ENCODE measurements at regions not wholly inside any gene's neighbourhood (a gene's known extent, or its start where the extent isn't known, plus 50 kb on each side); places are given as distances from the start of the nearest gene placed in this dataset.

DNA sequence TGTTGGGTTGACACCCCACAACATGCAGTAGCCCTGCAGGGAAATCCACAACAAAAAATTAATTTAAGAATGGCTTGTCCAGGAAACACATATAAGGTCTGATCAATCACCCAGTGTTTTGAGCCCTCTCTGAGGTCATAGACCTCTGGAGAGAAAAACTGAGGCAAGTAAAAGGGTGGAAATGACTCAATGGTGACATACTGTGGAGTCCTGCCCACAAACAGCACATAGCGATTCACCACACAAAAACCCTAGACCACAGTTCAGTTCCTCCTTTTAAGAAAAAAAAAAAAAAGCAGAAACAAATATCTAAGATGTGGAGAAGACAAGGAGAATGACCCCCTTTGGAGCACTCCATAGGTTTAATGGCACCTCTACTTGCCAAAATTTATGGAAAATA is 2691.0 kb downstream of the PCDH7 start:
- no peak overlapping the region for H3K4me3 ChIP-seq (ENCODE audit: low read depth, low read length)
- TF ChIP-seq, protein P1, sequence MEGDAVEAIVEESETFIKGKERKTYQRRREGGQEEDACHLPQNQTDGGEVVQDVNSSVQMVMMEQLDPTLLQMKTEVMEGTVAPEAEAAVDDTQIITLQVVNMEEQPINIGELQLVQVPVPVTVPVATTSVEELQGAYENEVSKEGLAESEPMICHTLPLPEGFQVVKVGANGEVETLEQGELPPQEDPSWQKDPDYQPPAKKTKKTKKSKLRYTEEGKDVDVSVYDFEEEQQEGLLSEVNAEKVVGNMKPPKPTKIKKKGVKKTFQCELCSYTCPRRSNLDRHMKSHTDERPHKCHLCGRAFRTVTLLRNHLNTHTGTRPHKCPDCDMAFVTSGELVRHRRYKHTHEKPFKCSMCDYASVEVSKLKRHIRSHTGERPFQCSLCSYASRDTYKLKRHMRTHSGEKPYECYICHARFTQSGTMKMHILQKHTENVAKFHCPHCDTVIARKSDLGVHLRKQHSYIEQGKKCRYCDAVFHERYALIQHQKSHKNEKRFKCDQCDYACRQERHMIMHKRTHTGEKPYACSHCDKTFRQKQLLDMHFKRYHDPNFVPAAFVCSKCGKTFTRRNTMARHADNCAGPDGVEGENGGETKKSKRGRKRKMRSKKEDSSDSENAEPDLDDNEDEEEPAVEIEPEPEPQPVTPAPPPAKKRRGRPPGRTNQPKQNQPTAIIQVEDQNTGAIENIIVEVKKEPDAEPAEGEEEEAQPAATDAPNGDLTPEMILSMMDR (IDR thresholded peaks at IDR 0.05; ENCODE audit: control insufficient read depth, extremely low read depth, insufficient read depth): no peak
- DNase-seq (ENCODE audit: low read depth): no peak

DNA sequence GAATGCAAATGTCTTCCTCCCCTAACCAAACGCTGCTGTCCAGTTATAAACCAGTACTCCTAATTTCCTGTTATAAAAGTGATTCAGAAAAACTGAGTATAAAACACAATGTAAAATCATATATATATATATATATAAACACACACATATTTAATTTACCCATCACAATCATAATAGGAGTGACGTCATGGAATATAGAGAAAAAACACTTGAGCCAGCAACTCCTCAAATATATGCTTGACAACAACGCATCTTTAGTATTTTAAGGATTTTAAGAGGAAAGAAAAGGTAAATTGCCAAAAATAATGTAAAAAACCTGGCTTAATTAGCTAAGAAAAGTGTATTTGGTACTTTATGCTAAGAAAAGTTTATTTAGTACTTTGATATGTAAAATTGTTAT is 2701.7 kb downstream of the PCDH7 start:
- DNase-seq (ENCODE audit: low read depth): no peak
- H3K4me3 ChIP-seq (ENCODE audit: low read depth, low read length): no peak overlapping the region
- TF ChIP-seq, protein P1 (IDR thresholded peaks at IDR 0.05; ENCODE audit: control insufficient read depth, extremely low read depth, insufficient read depth): no peak

DNA sequence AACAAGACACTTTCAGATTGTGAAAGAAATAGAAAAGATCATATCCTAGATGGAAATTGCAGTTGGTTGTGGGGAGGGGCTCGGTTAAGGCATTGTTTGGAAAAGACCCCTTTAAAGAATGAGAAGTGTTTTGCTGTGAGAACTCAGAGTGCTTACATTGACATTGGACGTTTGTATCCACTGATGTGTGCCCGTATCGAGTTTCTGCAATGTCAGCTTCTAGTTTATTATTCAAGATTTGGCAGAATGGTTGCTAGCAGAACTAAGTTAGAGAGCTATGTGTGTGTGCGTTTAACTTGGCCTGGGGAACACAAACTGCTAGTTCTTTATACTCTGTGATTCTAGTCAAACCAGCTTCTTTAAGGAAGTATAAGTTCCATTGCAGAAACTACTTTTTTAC is 2702.5 kb downstream of the PCDH7 start:
- TF ChIP-seq, protein P1 (IDR thresholded peaks at IDR 0.05; ENCODE audit: control insufficient read depth, extremely low read depth, insufficient read depth): no peak
- DNase-seq (ENCODE audit: low read depth): no peak
- no peak overlapping the region for H3K4me3 ChIP-seq (ENCODE audit: low read depth, low read length)

- H3K4me3 ChIP-seq (ENCODE audit: low read depth, low read length): no peak overlapping the region
- TF ChIP-seq, protein P1 (IDR thresholded peaks at IDR 0.05; ENCODE audit: control insufficient read depth, extremely low read depth, insufficient read depth): no peak
- DNase-seq (ENCODE audit: low read depth): no peak
Measured at GRCh38 chr4:33425936-33426335, 2705.8 kb downstream of the PCDH7 start.

- no peak for DNase-seq (ENCODE audit: low read depth)
- no peak overlapping the region for H3K4me3 ChIP-seq (ENCODE audit: low read depth, low read length)
- TF ChIP-seq, protein P1 (IDR thresholded peaks at IDR 0.05; ENCODE audit: control insufficient read depth, extremely low read depth, insufficient read depth): no peak
Measured at GRCh38 chr4:33427676-33428075, 2707.5 kb downstream of the PCDH7 start.

DNA sequence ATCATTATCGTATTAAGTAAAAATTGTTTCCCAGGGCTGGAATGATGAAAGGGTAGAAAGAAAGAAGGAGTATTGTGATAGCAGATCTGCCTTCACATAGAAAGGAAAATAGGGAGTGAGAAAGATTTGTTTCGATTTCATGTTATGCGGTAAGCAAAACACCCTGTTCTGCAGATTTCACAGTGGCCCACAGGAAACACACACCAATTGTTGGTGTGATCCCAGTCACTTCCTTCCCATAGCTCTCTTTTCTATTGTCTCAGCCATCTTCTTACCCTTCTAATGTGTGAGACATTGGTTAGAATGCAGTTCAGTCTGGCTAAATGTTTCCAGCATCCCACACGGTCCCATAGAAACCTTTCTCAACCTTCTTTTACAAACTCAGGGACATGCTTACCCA is 2709.8 kb downstream of the PCDH7 start:
- no peak overlapping the region for H3K4me3 ChIP-seq (ENCODE audit: low read depth, low read length)
- no peak for DNase-seq (ENCODE audit: low read depth)
- TF ChIP-seq, protein P1 (IDR thresholded peaks at IDR 0.05; ENCODE audit: control insufficient read depth, extremely low read depth, insufficient read depth): no peak

GRCh38 chr4:33437406-33437805 is 2717.2 kb downstream of the PCDH7 start:
- TF ChIP-seq, protein P1 (IDR thresholded peaks at IDR 0.05; ENCODE audit: control insufficient read depth, extremely low read depth, insufficient read depth): no peak
- H3K4me3 ChIP-seq (ENCODE audit: low read depth, low read length): no peak overlapping the region
- DNase-seq (ENCODE audit: low read depth): no peak

Data from LNCaP clone FGC (cell line).